ENCODE measurements at regions not wholly inside any gene's neighbourhood (a gene's known extent, or its start where the extent isn't known, plus 50 kb on each side); places are given as distances from the start of the nearest gene placed in this dataset.

DNA sequence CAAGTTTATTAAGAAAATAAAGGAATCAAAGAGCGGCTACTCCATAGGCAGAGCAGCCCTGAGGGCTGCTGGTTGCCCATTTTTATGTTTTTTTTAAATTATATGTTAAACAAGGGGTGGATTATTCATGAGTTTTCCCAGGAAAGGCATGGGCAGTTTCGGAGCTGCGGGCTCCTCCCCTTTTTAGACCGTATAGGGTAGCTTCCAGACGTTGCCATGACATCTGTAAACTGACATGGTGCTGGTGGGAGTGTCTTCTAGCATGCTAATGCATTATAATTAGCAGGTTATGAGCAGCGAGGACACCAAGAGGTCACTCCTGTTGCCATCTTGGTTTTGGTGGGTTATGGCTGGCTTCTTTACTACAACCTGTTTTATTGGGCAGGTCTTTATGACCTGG lies 301.8 kb downstream of the TFAP2C start:
- ChIA-PET POLR2A (no interaction called here), CTCF (no interaction called here)
- Histone ChIP-seq H3K27ac (ENCODE audit: low read depth, low read length) (no peak overlapping the region), H3K27me3 (ENCODE audit: control insufficient read depth, insufficient read depth, low read length) (peaks cover 14% of the 10 kb centered on the region), H3K9me3 (ENCODE audit: control insufficient read depth, insufficient read depth, low read length) (no peaks in the 10 kb centered on the region), H3K4me3 (ENCODE audit: low read depth, low read length) (no peak overlapping the region)
- TF ChIP-seq, protein P1, sequence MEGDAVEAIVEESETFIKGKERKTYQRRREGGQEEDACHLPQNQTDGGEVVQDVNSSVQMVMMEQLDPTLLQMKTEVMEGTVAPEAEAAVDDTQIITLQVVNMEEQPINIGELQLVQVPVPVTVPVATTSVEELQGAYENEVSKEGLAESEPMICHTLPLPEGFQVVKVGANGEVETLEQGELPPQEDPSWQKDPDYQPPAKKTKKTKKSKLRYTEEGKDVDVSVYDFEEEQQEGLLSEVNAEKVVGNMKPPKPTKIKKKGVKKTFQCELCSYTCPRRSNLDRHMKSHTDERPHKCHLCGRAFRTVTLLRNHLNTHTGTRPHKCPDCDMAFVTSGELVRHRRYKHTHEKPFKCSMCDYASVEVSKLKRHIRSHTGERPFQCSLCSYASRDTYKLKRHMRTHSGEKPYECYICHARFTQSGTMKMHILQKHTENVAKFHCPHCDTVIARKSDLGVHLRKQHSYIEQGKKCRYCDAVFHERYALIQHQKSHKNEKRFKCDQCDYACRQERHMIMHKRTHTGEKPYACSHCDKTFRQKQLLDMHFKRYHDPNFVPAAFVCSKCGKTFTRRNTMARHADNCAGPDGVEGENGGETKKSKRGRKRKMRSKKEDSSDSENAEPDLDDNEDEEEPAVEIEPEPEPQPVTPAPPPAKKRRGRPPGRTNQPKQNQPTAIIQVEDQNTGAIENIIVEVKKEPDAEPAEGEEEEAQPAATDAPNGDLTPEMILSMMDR (IDR thresholded peaks at IDR 0.05; ENCODE audit: low read depth, low read length), result no peak
- no peak for DNase-seq (ENCODE audit: low read depth, low spot score)

DNA sequence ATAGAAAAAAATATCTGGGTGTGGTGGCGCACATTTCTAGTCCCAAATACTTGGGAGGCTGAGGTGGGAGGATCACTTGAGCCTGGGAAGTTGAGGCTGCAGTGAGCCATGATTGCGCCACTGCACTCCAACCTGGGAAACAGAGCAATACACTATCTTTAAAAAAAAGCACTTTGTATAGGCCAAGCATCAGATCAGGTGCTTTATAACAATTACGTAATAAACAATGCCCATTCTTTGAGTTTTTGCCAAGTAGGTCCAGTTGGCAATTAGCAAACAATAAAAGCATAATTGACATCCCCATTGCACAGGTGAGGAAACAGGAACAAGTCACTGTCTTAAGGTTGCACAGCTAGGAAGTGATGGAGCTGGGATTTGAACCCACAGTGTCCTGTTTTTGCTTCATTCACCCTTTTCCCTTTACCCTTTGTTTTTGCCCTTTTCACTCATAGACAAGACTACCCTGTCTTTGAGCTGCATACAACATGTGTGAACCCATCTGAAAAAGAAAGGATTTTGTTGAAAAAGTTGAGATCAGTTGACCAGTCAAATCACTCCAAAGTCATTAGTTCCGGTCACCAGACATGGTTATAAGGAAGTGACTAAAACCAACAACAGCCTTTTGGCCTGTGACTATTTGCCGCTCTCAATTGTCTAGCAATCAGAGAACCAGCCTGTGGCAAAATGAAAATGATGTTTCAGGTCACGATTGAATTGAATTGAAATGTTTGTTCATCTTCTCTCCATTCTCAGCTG lies 303.6 kb downstream of the TFAP2C start:
- Histone ChIP-seq H3K9me3 (ENCODE audit: control insufficient read depth, insufficient read depth, low read length) (no peaks in the 10 kb centered on the region), H3K27me3 (ENCODE audit: control insufficient read depth, insufficient read depth, low read length) (no peaks in the 10 kb centered on the region), H3K27ac (ENCODE audit: low read depth, low read length) (no peak overlapping the region), H3K4me3 (ENCODE audit: low read depth, low read length) (no peak overlapping the region)
- TF ChIP-seq, protein P1 (IDR thresholded peaks at IDR 0.05; ENCODE audit: low read depth, low read length), result no peak
- ChIA-PET CTCF (no interaction called here), POLR2A (no interaction called here)
- DNase-seq (ENCODE audit: low read depth, low spot score), result no peak

GRCh38 chr20:56933331-56933698 lies 304.2 kb downstream of the TFAP2C start:
- POLR2A ChIA-PET, result no interaction called here

DNA sequence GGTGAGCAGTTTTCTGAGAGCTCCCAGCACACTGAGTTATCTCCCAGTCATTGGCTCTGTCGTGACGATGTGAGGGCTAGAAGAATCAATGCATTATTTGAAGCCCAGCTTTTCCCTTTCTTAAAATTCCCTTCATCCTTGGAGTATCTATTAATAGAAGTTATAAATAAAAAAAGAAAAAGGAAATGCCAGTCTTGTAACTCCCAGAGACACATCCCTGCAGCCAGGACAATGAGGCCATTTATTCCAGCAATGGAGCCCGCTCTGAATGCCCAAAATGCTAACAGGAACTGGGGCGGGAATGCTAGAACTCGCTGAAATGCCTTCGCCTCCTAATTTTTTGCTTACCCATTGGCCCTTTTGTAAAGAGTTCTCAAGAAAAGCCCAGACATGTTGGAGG lies 305.8 kb downstream of the TFAP2C start:
- Histone ChIP-seq H3K4me3 (ENCODE audit: low read depth, low read length) (no peak overlapping the region), H3K27ac (ENCODE audit: low read depth, low read length) (no peak overlapping the region), H3K27me3 (ENCODE audit: control insufficient read depth, insufficient read depth, low read length) (no peaks in the 10 kb centered on the region), H3K9me3 (ENCODE audit: control insufficient read depth, insufficient read depth, low read length) (no peaks in the 10 kb centered on the region)
- CTCF ChIA-PET, result no interaction called here
- POLR2A ChIA-PET, result no interaction called here
- TF ChIP-seq, protein P1 (IDR thresholded peaks at IDR 0.05; ENCODE audit: low read depth, low read length), result no peak
- no peak for DNase-seq (ENCODE audit: low read depth, low spot score)

More at GRCh38 chr20:56933331-56933698, 304.2 kb downstream of the TFAP2C start:
- CTCF ChIA-PET, result no interaction called here
- TF ChIP-seq, protein P1 (IDR thresholded peaks at IDR 0.05; ENCODE audit: low read depth, low read length), result no peak
- H3K4me3 ChIP-seq (ENCODE audit: low read depth, low read length), result no peak overlapping the region
- H3K9me3 ChIP-seq (ENCODE audit: control insufficient read depth, insufficient read depth, low read length), result no peaks in the 10 kb centered on the region
- H3K27me3 ChIP-seq (ENCODE audit: control insufficient read depth, insufficient read depth, low read length), result no peaks in the 10 kb centered on the region
- no peak for DNase-seq (ENCODE audit: low read depth, low spot score)
- no peak overlapping the region for H3K27ac ChIP-seq (ENCODE audit: low read depth, low read length)

GRCh38 chr20:56940466-56940865 lies 311.4 kb downstream of the TFAP2C start:
- Histone ChIP-seq H3K27me3 (ENCODE audit: control insufficient read depth, insufficient read depth, low read length) (no peaks in the 10 kb centered on the region), H3K9me3 (ENCODE audit: control insufficient read depth, insufficient read depth, low read length) (no peaks in the 10 kb centered on the region), H3K27ac (ENCODE audit: low read depth, low read length) (no peak overlapping the region), H3K4me3 (ENCODE audit: low read depth, low read length) (no peak overlapping the region)
- CTCF ChIA-PET, result no interaction called here
- no peak for DNase-seq (ENCODE audit: low read depth, low spot score)
- TF ChIP-seq, protein P1 (IDR thresholded peaks at IDR 0.05; ENCODE audit: low read depth, low read length), result no peak
- POLR2A ChIA-PET, result no interaction called here

All from AG04450 (cell line).